Panc1 (cell line): ENCODE measurements at regions not wholly inside any gene's neighbourhood (a gene's known extent, or its start where the extent isn't known, plus 50 kb on each side); places are given as distances from the start of the nearest gene placed in this dataset.

ENCODE experiments used
- POLR2AphosphoS5 ChIP-seq: IDR thresholded peaks from 2 replicates; pipeline ENCODE4 v1.6.1; 2012; ENCODE audit warnings: mild to moderate bottlenecking, low read depth, low read length, moderate library complexity
- SIN3A ChIP-seq: IDR thresholded peaks from 2 replicates; pipeline ENCODE4 v1.6.1; 2012; ENCODE audit warnings: low read depth, mild to moderate bottlenecking, low read length, moderate library complexity, borderline replicate concordance; ENCODE audit not compliant: insufficient read depth
- TF ChIP-seq, protein P1 (sequence below): fragments of 450-650 bp; IDR thresholded peaks from 2 replicates; pipeline ENCODE4 v1.5.1; 2017; ENCODE audit warnings: mild to moderate bottlenecking
- TF ChIP-seq, protein P2 (sequence below), 2 experiments: IDR thresholded peaks; 2 replicates each; pipeline ENCODE4 v1.6.1; 2011 to 2012; ENCODE audit warnings: low read depth in 2 of 2, control low read depth in 1 of 2, low read length in 1 of 2, mild to moderate bottlenecking in 1 of 2, moderate library complexity in 1 of 2; ENCODE audit not compliant: insufficient read depth in 1 of 2

DNA sequence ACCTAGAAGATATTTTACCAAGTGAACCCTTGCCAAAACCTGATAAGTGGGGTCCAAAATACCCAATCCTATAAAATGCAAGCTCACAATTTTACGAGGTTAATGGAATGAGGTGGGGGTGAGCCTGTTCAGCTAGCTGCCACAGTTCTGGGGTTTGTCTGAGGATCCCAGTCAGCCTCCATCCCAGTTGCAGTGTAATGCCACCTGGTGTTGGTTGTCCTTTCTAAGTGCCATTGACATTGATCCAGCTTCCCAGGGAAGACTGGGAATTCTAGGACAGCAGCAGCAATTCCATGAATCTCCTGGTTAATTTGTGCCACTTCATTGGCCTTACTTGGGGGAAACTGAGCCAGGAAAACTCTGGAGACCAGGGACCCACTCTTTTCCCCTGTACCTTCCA is 298.3 kb downstream of the RWDD3 start:
- TF ChIP-seq, protein P1, sequence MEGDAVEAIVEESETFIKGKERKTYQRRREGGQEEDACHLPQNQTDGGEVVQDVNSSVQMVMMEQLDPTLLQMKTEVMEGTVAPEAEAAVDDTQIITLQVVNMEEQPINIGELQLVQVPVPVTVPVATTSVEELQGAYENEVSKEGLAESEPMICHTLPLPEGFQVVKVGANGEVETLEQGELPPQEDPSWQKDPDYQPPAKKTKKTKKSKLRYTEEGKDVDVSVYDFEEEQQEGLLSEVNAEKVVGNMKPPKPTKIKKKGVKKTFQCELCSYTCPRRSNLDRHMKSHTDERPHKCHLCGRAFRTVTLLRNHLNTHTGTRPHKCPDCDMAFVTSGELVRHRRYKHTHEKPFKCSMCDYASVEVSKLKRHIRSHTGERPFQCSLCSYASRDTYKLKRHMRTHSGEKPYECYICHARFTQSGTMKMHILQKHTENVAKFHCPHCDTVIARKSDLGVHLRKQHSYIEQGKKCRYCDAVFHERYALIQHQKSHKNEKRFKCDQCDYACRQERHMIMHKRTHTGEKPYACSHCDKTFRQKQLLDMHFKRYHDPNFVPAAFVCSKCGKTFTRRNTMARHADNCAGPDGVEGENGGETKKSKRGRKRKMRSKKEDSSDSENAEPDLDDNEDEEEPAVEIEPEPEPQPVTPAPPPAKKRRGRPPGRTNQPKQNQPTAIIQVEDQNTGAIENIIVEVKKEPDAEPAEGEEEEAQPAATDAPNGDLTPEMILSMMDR: no peak
- TF ChIP-seq SIN3A: no peak
- TF ChIP-seq POLR2AphosphoS5: no peak
- TF ChIP-seq, protein P2, sequence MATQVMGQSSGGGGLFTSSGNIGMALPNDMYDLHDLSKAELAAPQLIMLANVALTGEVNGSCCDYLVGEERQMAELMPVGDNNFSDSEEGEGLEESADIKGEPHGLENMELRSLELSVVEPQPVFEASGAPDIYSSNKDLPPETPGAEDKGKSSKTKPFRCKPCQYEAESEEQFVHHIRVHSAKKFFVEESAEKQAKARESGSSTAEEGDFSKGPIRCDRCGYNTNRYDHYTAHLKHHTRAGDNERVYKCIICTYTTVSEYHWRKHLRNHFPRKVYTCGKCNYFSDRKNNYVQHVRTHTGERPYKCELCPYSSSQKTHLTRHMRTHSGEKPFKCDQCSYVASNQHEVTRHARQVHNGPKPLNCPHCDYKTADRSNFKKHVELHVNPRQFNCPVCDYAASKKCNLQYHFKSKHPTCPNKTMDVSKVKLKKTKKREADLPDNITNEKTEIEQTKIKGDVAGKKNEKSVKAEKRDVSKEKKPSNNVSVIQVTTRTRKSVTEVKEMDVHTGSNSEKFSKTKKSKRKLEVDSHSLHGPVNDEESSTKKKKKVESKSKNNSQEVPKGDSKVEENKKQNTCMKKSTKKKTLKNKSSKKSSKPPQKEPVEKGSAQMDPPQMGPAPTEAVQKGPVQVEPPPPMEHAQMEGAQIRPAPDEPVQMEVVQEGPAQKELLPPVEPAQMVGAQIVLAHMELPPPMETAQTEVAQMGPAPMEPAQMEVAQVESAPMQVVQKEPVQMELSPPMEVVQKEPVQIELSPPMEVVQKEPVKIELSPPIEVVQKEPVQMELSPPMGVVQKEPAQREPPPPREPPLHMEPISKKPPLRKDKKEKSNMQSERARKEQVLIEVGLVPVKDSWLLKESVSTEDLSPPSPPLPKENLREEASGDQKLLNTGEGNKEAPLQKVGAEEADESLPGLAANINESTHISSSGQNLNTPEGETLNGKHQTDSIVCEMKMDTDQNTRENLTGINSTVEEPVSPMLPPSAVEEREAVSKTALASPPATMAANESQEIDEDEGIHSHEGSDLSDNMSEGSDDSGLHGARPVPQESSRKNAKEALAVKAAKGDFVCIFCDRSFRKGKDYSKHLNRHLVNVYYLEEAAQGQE (IDR thresholded peaks at IDR 0.05; ENCODE audit: insufficient read depth in 1 of 2, low read depth in 2 of 2, low read length in 1 of 2): no peak
